ENCODE measurements at regions not wholly inside any gene's neighbourhood (a gene's known extent, or its start where the extent isn't known, plus 50 kb on each side); places are given as distances from the start of the nearest gene placed in this dataset.

- no peak overlapping the region for H3K27ac ChIP-seq (ENCODE audit: low read depth in 1 of 2, low read length in 2 of 2)
- H3K36me3 ChIP-seq (ENCODE audit: control insufficient read depth in 4 of 4, insufficient read depth in 3 of 4, low read depth in 1 of 4, low read length in 3 of 4), result no peaks in the 10 kb centered on the region
- no peak overlapping the region for H3K9ac ChIP-seq (ENCODE audit: low read depth in 1 of 2, low read length in 2 of 2)
- H3K4me1 ChIP-seq (ENCODE audit: control insufficient read depth in 4 of 4, insufficient read depth in 4 of 4, low read length in 3 of 4), result no peaks in the 10 kb centered on the region
- no peaks in the 10 kb centered on the region for H3K9me3 ChIP-seq (ENCODE audit: control insufficient read depth in 4 of 4, low read length in 3 of 4)
- no peaks in the 10 kb centered on the region for H3K27me3 ChIP-seq (ENCODE audit: control insufficient read depth in 4 of 4, insufficient read depth in 4 of 4, low read length in 3 of 4)
- TF ChIP-seq NR2F2 (IDR thresholded peaks at IDR 0.05), result no peak
- no peak for TF ChIP-seq HNF4A (conservative IDR thresholded peaks at IDR 0.05)
- TF ChIP-seq JUND (IDR thresholded peaks at IDR 0.05), result no peak
- no peak for TF ChIP-seq EGR1 (IDR thresholded peaks at IDR 0.05; ENCODE audit: low read depth in 2 of 2)
- no peak for TF ChIP-seq FOXA1 (IDR thresholded peaks at IDR 0.05)
- TF ChIP-seq YY1 (IDR thresholded peaks at IDR 0.05), result no peak
- no peak for TF ChIP-seq ATF3 (IDR thresholded peaks at IDR 0.05)
- no peak overlapping the region for H3K4me3 ChIP-seq (ENCODE audit: low read depth in 1 of 3, low read length in 3 of 3)
- no peak for DNase-seq (ENCODE audit: low spot score)
- 92% methylated on average over 1 of the region's 1 CpG for WGBS
Measured at GRCh38 chr3:4047366-4047765, 248.1 kb downstream of the LRRN1 start.

GRCh38 chr3:4052706-4053105 lies 250.5 kb upstream of the SETMAR start:
- TF ChIP-seq FOXA1 (IDR thresholded peaks at IDR 0.05) (no peak), GABPA (IDR thresholded peaks at IDR 0.05 in 1 of 2, conservative IDR thresholded peaks at IDR 0.05 in 1 of 2) (no peak), ATF3 (IDR thresholded peaks at IDR 0.05) (no peak), MAX (IDR thresholded peaks at IDR 0.05) (no peak), CTCF (IDR thresholded peaks at IDR 0.05; ENCODE audit: low read depth, low read length, missing input control) (no peak), FOXA2 (IDR thresholded peaks at IDR 0.05) (no peak), RXRA (IDR thresholded peaks at IDR 0.05) (no peak), NR2F2 (IDR thresholded peaks at IDR 0.05) (no peak), EGR1 (IDR thresholded peaks at IDR 0.05; ENCODE audit: low read depth in 2 of 2) (no peak), YY1 (IDR thresholded peaks at IDR 0.05) (no peak), JUND (IDR thresholded peaks at IDR 0.05) (no peak), ZBTB33 (IDR thresholded peaks at IDR 0.05) (no peak)
- H3K9me3 ChIP-seq (ENCODE audit: control insufficient read depth in 4 of 4, low read length in 3 of 4), result no peaks in the 10 kb centered on the region
- no peaks in the 10 kb centered on the region for H3K27me3 ChIP-seq (ENCODE audit: control insufficient read depth in 4 of 4, insufficient read depth in 4 of 4, low read length in 3 of 4)
- H3K9ac ChIP-seq (ENCODE audit: low read depth in 1 of 2, low read length in 2 of 2), result no peak overlapping the region
- no peaks in the 10 kb centered on the region for H3K36me3 ChIP-seq (ENCODE audit: control insufficient read depth in 4 of 4, insufficient read depth in 3 of 4, low read depth in 1 of 4, low read length in 3 of 4)
- no peak overlapping the region for H3K27ac ChIP-seq (ENCODE audit: low read depth in 1 of 2, low read length in 2 of 2)
- H3K4me1 ChIP-seq (ENCODE audit: control insufficient read depth in 4 of 4, insufficient read depth in 4 of 4, low read length in 3 of 4), result no peaks in the 10 kb centered on the region
- H3K4me3 ChIP-seq (ENCODE audit: low read depth in 1 of 3, low read length in 3 of 3), result no peak overlapping the region
- WGBS, result 98% methylated on average over 1 of the region's 1 CpG
- DNase-seq (ENCODE audit: low spot score), result no peak

GRCh38 chr3:4053975-4054374 lies 249.2 kb upstream of the SETMAR start:
- H3K27ac ChIP-seq (ENCODE audit: low read depth in 1 of 2, low read length in 2 of 2), result no peak overlapping the region
- TF ChIP-seq GABPA (IDR thresholded peaks at IDR 0.05 in 1 of 2, conservative IDR thresholded peaks at IDR 0.05 in 1 of 2) (no peak), SP1 (IDR thresholded peaks at IDR 0.05) (no peak), MAX (IDR thresholded peaks at IDR 0.05) (no peak)
- H3K27me3 ChIP-seq (ENCODE audit: control insufficient read depth in 4 of 4, insufficient read depth in 4 of 4, low read length in 3 of 4), result no peaks in the 10 kb centered on the region
- 71% methylated on average over 2 of the region's 2 CpGs for WGBS
- H3K4me3 ChIP-seq (ENCODE audit: low read depth in 1 of 3, low read length in 3 of 3), result no peak overlapping the region
- no peaks in the 10 kb centered on the region for H3K36me3 ChIP-seq (ENCODE audit: control insufficient read depth in 4 of 4, insufficient read depth in 3 of 4, low read depth in 1 of 4, low read length in 3 of 4)
- no peak for DNase-seq (ENCODE audit: low spot score)
- H3K9me3 ChIP-seq (ENCODE audit: control insufficient read depth in 4 of 4, low read length in 3 of 4), result no peaks in the 10 kb centered on the region
- no peak overlapping the region for H3K9ac ChIP-seq (ENCODE audit: low read depth in 1 of 2, low read length in 2 of 2)
- H3K4me1 ChIP-seq (ENCODE audit: control insufficient read depth in 4 of 4, insufficient read depth in 4 of 4, low read length in 3 of 4), result no peaks in the 10 kb centered on the region
